Stimulated activated CD8-positive, alpha-beta memory T cell treated with anti-CD3 and anti-CD28 coated beads, Interleukin-7, amount 100 ng/mL, for 1 hour (primary cell): ENCODE measurements at regions not wholly inside any gene's neighbourhood (a gene's known extent, or its start where the extent isn't known, plus 50 kb on each side); places are given as distances from the start of the nearest gene placed in this dataset.
"Not testable (repeated sequence)": the region's sequence is repeated elsewhere in the genome, so short reads cannot be mapped to it uniquely, and the experiment has no call there.

Experiments
- DNase-seq, 2 donors: peaks; one replicate each; pipeline ENCODE4 v3.0.0-alpha.2; 2020; ENCODE audit warnings: low read depth in 2 of 2

- no peak for DNase-seq
Measured at GRCh38 chr2:129404000-129404685, 575.3 kb upstream of the RAB6C start.

GRCh38 chr2:129408570-129408969, 570.9 kb upstream of the RAB6C start:
- no peak for DNase-seq

GRCh38 chr2:129417041-129417440, 562.4 kb upstream of the RAB6C start:
- DNase-seq = not testable (repeated sequence)

GRCh38 chr2:129422028-129422427, 557.4 kb upstream of the RAB6C start:
- no peak for DNase-seq

- DNase-seq = no peak
Measured at GRCh38 chr2:129428086-129428660, 551.3 kb upstream of the RAB6C start.

- no peak for DNase-seq
Measured at GRCh38 chr2:129430911-129431310, 548.6 kb upstream of the RAB6C start.

- no peak for DNase-seq
Measured at GRCh38 chr2:129431881-129432280, 547.6 kb upstream of the RAB6C start.

GRCh38 chr2:129436809-129437208, 542.7 kb upstream of the RAB6C start:
- DNase-seq = no peak

GRCh38 chr2:129437725-129438124, 541.7 kb upstream of the RAB6C start:
- DNase-seq = no peak

GRCh38 chr2:129438501-129439057, 540.9 kb upstream of the RAB6C start:
- no peak for DNase-seq

GRCh38 chr2:129439406-129440302, 539.8 kb upstream of the RAB6C start:
- no peak for DNase-seq

GRCh38 chr2:129441610-129442009, 537.9 kb upstream of the RAB6C start:
- no peak for DNase-seq

GRCh38 chr2:129443235-129443864, 536.1 kb upstream of the RAB6C start:
- no peak for DNase-seq

- no peak for DNase-seq
Measured at GRCh38 chr2:129443865-129444739, 535.4 kb upstream of the RAB6C start.

GRCh38 chr2:129444751-129445150, 534.7 kb upstream of the RAB6C start:
- no peak for DNase-seq

- DNase-seq = no peak
Measured at GRCh38 chr2:129456691-129457090, 522.8 kb upstream of the RAB6C start.

- DNase-seq = no peak
Measured at GRCh38 chr2:129457277-129457818, 522.1 kb upstream of the RAB6C start.

- DNase-seq = no peak
Measured at GRCh38 chr2:129458006-129458405, 521.5 kb upstream of the RAB6C start.

GRCh38 chr2:129458436-129458835, 521.0 kb upstream of the RAB6C start:
- no peak for DNase-seq

- no peak for DNase-seq
Measured at GRCh38 chr2:129459200-129459876, 520.1 kb upstream of the RAB6C start.
